ENCODE measurements at regions not wholly inside any gene's neighbourhood (a gene's known extent, or its start where the extent isn't known, plus 50 kb on each side); places are given as distances from the start of the nearest gene placed in this dataset.
A peak's percentile ranks its signal among the peaks of the same experiment; 100 is the strongest.

DNA sequence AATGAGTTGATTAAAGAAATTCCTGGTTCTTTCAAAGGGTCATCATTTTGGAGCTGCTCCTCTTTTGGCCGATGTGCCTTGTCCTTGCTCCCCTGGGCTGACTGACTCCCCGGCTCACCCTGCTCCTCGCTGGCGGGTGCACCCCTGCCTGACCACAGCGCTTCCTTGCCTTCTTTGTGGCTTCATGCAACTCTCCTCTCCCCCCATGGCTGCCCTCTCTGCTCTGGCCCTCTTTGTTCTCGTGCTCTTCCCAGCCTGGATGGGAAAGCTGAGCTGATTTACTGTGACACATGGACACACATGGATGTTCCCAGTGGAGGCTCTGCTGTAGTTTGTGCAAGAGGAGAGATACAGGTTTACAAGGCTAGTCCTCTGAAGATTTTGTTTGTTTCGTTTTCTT is 234.6 kb downstream of the HAUS1 start:
- TF ChIP-seq, protein P1, sequence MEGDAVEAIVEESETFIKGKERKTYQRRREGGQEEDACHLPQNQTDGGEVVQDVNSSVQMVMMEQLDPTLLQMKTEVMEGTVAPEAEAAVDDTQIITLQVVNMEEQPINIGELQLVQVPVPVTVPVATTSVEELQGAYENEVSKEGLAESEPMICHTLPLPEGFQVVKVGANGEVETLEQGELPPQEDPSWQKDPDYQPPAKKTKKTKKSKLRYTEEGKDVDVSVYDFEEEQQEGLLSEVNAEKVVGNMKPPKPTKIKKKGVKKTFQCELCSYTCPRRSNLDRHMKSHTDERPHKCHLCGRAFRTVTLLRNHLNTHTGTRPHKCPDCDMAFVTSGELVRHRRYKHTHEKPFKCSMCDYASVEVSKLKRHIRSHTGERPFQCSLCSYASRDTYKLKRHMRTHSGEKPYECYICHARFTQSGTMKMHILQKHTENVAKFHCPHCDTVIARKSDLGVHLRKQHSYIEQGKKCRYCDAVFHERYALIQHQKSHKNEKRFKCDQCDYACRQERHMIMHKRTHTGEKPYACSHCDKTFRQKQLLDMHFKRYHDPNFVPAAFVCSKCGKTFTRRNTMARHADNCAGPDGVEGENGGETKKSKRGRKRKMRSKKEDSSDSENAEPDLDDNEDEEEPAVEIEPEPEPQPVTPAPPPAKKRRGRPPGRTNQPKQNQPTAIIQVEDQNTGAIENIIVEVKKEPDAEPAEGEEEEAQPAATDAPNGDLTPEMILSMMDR (IDR thresholded peaks at IDR 0.05; ENCODE audit: low read depth, low read length, missing control alignments), result no peak
- DNase-seq (ENCODE audit: low read depth), result no peak
- no peak overlapping the region for H3K4me3 ChIP-seq (ENCODE audit: low read depth, low read length)

DNA sequence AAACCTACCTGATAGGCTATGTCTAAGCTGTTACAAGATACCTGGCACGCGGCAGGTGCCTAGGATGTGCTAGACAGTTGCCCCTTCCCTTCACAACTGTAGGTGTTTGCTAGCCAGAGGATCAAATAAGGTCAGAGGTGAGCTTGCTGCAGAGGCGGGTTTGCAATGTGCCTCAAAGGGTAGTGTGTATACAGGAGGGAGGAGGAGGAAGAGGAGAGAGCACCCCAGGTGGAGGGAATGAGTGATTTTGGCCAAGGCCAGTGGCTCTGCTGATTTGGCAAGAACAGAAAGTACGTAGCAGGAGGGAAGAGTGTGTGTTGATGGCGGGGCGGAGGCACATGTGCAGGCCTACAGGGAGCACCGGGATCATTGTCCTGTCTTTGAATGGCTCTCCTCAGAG is 236.5 kb downstream of the HAUS1 start:
- no peak overlapping the region for H3K4me3 ChIP-seq (ENCODE audit: low read depth, low read length)
- no peak for DNase-seq (ENCODE audit: low read depth)
- TF ChIP-seq, protein P1 (IDR thresholded peaks at IDR 0.05; ENCODE audit: low read depth, low read length, missing control alignments), result no peak

DNA sequence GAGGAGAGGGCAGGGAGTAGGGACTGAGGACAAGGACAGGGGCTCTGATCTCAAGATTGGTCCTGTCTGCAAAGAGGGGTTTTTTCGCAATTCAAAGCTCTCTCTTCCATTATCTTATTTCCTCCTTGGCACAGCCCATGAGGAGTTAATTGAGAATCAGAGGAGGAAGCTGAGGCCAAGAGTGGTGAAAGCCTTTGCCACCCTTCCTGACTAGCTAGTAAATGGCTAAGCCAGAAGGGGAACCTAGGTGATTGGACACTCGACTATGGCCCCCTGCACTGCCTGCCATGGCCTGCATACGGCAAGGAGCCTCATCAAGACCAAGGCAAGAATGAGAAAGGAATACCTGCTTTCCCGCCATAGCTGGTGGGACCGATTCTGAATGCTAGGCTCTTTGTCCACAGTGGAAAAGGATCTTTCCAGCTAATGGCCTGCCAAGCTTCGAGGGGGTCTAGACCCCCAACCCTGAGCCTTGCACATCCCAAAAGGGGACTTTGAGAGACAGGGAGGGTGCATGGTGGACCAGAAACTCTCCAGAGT is 237.9 kb downstream of the HAUS1 start:
- TF ChIP-seq, protein P1 (IDR thresholded peaks at IDR 0.05; ENCODE audit: low read depth, low read length, missing control alignments), result no peak
- no peak overlapping the region for H3K4me3 ChIP-seq (ENCODE audit: low read depth, low read length)
- no peak for DNase-seq (ENCODE audit: low read depth)

DNA sequence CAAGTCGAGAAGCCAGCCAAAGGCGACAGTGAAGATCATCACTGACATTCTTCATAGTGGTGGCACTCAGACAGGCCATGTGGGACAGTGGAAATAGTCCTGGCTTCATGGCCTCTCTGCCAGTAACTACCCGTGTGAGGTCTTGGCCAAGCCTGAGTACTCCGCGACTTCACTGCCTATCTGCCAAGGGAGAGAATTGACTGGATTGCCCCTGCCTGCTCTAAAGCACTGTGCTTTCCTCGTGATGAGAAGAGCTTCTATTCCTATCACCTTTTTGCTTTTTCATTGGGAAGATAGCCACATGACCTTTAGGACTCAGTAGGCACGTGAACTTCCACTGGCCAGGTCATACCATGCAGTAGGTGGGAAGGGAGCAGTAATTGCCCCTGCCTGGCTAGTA is 239.3 kb downstream of the HAUS1 start:
- TF ChIP-seq, protein P1 (IDR thresholded peaks at IDR 0.05; ENCODE audit: low read depth, low read length, missing control alignments), result no peak
- DNase-seq (ENCODE audit: low read depth), result no peak
- H3K4me3 ChIP-seq (ENCODE audit: low read depth, low read length), result no peak overlapping the region

DNA sequence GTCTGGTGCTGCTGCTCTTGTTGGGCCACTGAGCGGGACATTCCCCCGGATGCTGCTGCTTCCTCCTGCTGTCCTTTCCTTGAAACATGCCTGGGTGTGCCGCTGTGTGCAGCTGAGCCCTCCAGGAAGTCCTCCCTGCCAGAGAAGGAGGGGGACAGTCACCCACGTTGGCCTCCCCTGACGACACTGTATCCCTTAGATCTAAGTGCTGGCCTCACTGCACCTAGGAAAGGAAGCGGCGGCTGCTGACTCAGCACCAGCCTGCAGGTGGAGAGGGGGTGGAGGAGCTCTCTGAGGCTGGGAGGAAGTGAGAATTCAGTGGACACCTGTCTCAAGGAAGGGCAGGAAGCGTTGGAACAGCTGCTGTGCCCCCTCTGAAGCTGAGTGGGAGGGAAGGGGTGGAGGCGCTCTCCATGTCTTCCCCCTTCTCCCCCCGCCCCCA is 239.8 kb downstream of the HAUS1 start:
- no peak overlapping the region for H3K4me3 ChIP-seq (ENCODE audit: low read depth, low read length)
- peak; percentile 44 for DNase-seq (ENCODE audit: low read depth)
- TF ChIP-seq, protein P1 (IDR thresholded peaks at IDR 0.05; ENCODE audit: low read depth, low read length, missing control alignments), result peak; percentile 4

DNA sequence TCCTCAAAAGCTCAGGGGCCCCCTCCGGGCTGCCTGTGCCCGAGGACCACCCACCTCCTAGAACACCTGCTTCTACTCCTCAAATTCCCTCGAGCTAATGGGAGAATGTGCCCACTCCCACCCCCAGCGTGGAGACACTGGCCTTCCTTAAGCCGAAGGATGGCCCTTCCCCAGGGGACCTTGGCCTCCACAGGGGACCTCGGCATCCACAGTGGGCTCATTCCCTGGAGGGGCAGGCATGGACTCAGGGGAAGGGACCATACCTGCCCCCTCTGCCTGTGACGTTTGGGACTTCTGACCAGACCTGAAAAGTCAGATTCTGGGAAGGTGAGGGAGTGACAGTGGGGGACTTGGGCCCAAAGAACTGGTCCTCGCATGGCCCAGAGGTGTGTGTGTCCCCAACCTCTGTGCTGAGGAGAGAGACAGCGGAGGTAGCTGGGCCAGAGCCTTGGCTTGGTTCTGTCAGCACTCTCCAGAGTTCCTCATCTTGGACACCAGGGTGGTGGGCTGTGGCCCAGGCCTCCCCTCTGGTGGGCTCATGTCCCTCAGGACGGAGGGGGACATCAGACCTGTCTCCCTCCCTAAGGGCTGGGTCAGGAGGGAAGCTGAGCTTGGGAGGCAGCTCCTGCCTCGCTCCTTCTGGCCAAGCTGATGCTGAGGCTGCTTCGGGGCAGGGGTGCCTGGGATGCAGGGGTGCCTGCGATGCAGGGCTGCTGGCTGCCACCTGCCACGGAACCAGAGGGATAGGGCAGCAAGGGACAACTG is 240.4 kb downstream of the HAUS1 start:
- DNase-seq (ENCODE audit: low read depth), result no peak
- no peak overlapping the region for H3K4me3 ChIP-seq (ENCODE audit: low read depth, low read length)
- TF ChIP-seq, protein P1 (IDR thresholded peaks at IDR 0.05; ENCODE audit: low read depth, low read length, missing control alignments), result no peak

DNA sequence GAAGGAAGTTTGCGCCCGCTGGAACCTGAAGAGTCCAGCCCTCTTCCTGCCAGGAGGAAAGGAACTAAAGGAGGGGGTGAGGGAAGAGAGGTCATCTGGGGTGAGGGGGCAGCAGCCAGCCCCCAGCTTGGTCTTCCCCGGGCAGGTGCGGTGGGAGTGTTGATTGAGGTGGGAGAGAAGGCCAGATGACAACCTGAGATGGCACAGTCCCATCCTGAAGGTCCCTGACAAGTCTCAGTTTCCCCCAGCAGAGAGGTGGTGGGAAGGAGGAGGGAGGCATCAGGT is 240.9 kb downstream of the HAUS1 start:
- no peak for DNase-seq (ENCODE audit: low read depth)
- TF ChIP-seq, protein P1 (IDR thresholded peaks at IDR 0.05; ENCODE audit: low read depth, low read length, missing control alignments), result no peak
- H3K4me3 ChIP-seq (ENCODE audit: low read depth, low read length), result no peak overlapping the region

Data from GM12864 (cell line).